ENCODE measurements at regions not wholly inside any gene's neighbourhood (a gene's known extent, or its start where the extent isn't known, plus 50 kb on each side); places are given as distances from the start of the nearest gene placed in this dataset.

DNA sequence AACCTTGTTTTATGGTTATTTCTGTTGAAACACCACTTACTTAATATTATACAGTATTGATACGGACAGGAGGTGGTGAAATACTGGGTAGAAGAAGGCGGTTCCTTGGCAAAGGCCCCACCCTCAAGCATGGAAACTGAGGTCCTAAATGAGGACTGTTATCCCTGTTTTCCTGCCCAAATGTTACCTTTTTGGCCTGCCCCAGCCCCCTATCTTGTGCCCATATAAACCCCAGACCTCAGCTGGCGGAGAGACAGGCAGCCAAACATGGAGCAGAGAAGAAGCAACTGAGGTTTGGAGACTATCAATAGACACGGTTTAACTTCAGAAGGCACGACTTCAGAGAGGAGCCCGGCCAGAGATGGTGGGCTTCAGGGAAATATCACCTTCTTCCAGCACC lies 640.1 kb downstream of the PTPRU start:
- no peak overlapping the region for H3K4me2 ChIP-seq (ENCODE audit: low read length)
- no peak for TF ChIP-seq TAF1 (IDR thresholded peaks at IDR 0.05; ENCODE audit: low read depth)
- TF ChIP-seq MXI1 (conservative IDR thresholded peaks at IDR 0.05; ENCODE audit: poor library complexity, severe bottlenecking), result no peak
- TF ChIP-seq EP300 (conservative IDR thresholded peaks at IDR 0.05; ENCODE audit: poor library complexity, severe bottlenecking), result no peak
- TF ChIP-seq SMC3 (conservative IDR thresholded peaks at IDR 0.05; ENCODE audit: poor library complexity), result no peak
- no peak for TF ChIP-seq EZH2 (IDR thresholded peaks at IDR 0.05; ENCODE audit: borderline replicate concordance, insufficient read depth, low read length, poor library complexity, severe bottlenecking)
- TF ChIP-seq POLR2AphosphoS5 (IDR thresholded peaks at IDR 0.05), result no peak
- no peak for TF ChIP-seq RAD21 (conservative IDR thresholded peaks at IDR 0.05)
- TF ChIP-seq, protein P1, sequence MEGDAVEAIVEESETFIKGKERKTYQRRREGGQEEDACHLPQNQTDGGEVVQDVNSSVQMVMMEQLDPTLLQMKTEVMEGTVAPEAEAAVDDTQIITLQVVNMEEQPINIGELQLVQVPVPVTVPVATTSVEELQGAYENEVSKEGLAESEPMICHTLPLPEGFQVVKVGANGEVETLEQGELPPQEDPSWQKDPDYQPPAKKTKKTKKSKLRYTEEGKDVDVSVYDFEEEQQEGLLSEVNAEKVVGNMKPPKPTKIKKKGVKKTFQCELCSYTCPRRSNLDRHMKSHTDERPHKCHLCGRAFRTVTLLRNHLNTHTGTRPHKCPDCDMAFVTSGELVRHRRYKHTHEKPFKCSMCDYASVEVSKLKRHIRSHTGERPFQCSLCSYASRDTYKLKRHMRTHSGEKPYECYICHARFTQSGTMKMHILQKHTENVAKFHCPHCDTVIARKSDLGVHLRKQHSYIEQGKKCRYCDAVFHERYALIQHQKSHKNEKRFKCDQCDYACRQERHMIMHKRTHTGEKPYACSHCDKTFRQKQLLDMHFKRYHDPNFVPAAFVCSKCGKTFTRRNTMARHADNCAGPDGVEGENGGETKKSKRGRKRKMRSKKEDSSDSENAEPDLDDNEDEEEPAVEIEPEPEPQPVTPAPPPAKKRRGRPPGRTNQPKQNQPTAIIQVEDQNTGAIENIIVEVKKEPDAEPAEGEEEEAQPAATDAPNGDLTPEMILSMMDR (IDR thresholded peaks at IDR 0.05; ENCODE audit: poor library complexity, severe bottlenecking), result no peak
- TF ChIP-seq, protein P2, sequence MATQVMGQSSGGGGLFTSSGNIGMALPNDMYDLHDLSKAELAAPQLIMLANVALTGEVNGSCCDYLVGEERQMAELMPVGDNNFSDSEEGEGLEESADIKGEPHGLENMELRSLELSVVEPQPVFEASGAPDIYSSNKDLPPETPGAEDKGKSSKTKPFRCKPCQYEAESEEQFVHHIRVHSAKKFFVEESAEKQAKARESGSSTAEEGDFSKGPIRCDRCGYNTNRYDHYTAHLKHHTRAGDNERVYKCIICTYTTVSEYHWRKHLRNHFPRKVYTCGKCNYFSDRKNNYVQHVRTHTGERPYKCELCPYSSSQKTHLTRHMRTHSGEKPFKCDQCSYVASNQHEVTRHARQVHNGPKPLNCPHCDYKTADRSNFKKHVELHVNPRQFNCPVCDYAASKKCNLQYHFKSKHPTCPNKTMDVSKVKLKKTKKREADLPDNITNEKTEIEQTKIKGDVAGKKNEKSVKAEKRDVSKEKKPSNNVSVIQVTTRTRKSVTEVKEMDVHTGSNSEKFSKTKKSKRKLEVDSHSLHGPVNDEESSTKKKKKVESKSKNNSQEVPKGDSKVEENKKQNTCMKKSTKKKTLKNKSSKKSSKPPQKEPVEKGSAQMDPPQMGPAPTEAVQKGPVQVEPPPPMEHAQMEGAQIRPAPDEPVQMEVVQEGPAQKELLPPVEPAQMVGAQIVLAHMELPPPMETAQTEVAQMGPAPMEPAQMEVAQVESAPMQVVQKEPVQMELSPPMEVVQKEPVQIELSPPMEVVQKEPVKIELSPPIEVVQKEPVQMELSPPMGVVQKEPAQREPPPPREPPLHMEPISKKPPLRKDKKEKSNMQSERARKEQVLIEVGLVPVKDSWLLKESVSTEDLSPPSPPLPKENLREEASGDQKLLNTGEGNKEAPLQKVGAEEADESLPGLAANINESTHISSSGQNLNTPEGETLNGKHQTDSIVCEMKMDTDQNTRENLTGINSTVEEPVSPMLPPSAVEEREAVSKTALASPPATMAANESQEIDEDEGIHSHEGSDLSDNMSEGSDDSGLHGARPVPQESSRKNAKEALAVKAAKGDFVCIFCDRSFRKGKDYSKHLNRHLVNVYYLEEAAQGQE (IDR thresholded peaks at IDR 0.05; ENCODE audit: borderline replicate concordance), result no peak
- no peaks in the 10 kb centered on the region for H3K79me2 ChIP-seq (replicated peaks; ENCODE audit: insufficient read depth, low read length)
- no peaks in the 10 kb centered on the region for H4K20me1 ChIP-seq (ENCODE audit: insufficient read depth)
- no peaks in the 10 kb centered on the region for H3F3A ChIP-seq (ENCODE audit: insufficient read depth, low read length, poor library complexity, severe bottlenecking)
- H3K9me2 ChIP-seq (ENCODE audit: insufficient read depth, low read length), result no peaks in the 10 kb centered on the region
- H3K27me3 ChIP-seq (ENCODE audit: insufficient read depth, low read depth, low read length), result no peaks in the 10 kb centered on the region
- H3K36me3 ChIP-seq (ENCODE audit: insufficient read depth, low read length), result no peaks in the 10 kb centered on the region
- no peak overlapping the region for H3K4me3 ChIP-seq (ENCODE audit: low read length)
- no peak overlapping the region for H2AFZ ChIP-seq (ENCODE audit: low read depth, low read length)
- H3K9ac ChIP-seq (ENCODE audit: low read length), result no peak overlapping the region
- H3K9me3 ChIP-seq (ENCODE audit: low read length), result no peaks in the 10 kb centered on the region
- H3K27ac ChIP-seq (ENCODE audit: low read length), result no peak overlapping the region

- Histone ChIP-seq H3K9ac (ENCODE audit: low read length) (no peak overlapping the region), H3K4me3 (ENCODE audit: low read length) (no peak overlapping the region), H3F3A (ENCODE audit: insufficient read depth, low read length, poor library complexity, severe bottlenecking) (no peaks in the 10 kb centered on the region), H3K9me3 (ENCODE audit: low read length) (no peaks in the 10 kb centered on the region), H3K27ac (ENCODE audit: low read length) (no peak overlapping the region), H2AFZ (ENCODE audit: low read depth, low read length) (no peak overlapping the region), H3K4me2 (ENCODE audit: low read length) (no peak overlapping the region), H4K20me1 (ENCODE audit: insufficient read depth) (no peaks in the 10 kb centered on the region), H3K36me3 (ENCODE audit: insufficient read depth, low read length) (no peaks in the 10 kb centered on the region), H3K79me2 (replicated peaks; ENCODE audit: insufficient read depth, low read length) (no peaks in the 10 kb centered on the region), H3K27me3 (ENCODE audit: insufficient read depth, low read depth, low read length) (no peaks in the 10 kb centered on the region), H3K9me2 (ENCODE audit: insufficient read depth, low read length) (no peaks in the 10 kb centered on the region)
- TF ChIP-seq TAF1 (IDR thresholded peaks at IDR 0.05; ENCODE audit: low read depth) (no peak), MXI1 (conservative IDR thresholded peaks at IDR 0.05; ENCODE audit: poor library complexity, severe bottlenecking) (no peak), POLR2AphosphoS5 (IDR thresholded peaks at IDR 0.05) (no peak), RAD21 (conservative IDR thresholded peaks at IDR 0.05) (no peak), SMC3 (conservative IDR thresholded peaks at IDR 0.05; ENCODE audit: poor library complexity) (no peak), EZH2 (IDR thresholded peaks at IDR 0.05; ENCODE audit: borderline replicate concordance, insufficient read depth, low read length, poor library complexity, severe bottlenecking) (no peak), EP300 (conservative IDR thresholded peaks at IDR 0.05; ENCODE audit: poor library complexity, severe bottlenecking) (no peak)
- TF ChIP-seq, protein P1 (IDR thresholded peaks at IDR 0.05; ENCODE audit: poor library complexity, severe bottlenecking), result no peak
- TF ChIP-seq, protein P2 (IDR thresholded peaks at IDR 0.05; ENCODE audit: borderline replicate concordance), result no peak
Measured at GRCh38 chr1:29875557-29876028, 639.3 kb downstream of the PTPRU start.

Measured in neural cell (in vitro differentiated cells).